Lower leg skin (tissue), 3 donors: ENCODE measurements at regions not wholly inside any gene's neighbourhood (a gene's known extent, or its start where the extent isn't known, plus 50 kb on each side); places are given as distances from the start of the nearest gene placed in this dataset.
"Not testable (repeated sequence)": the region's sequence is repeated elsewhere in the genome, so short reads cannot be mapped to it uniquely, and the experiment has no call there.

Source experiments
- POLR2A ChIP-seq, 2 donors: fragments of 450-650 bp; IDR thresholded peaks; one replicate each; pipeline ENCODE4 v1.6.1; 2016 to 2017; ENCODE audit warnings: antibody characterized with exemption in 2 of 2, mild to moderate bottlenecking in 1 of 2, moderate library complexity in 1 of 2
- TF ChIP-seq, protein P1 (sequence below), 3 donors: fragments of 450-650 bp; IDR thresholded peaks; one replicate each; pipeline ENCODE4 v1.5.1; 2016; ENCODE audit warnings: antibody characterized with exemption in 3 of 3, mild to moderate bottlenecking in 3 of 3, moderate library complexity in 2 of 3

DNA sequence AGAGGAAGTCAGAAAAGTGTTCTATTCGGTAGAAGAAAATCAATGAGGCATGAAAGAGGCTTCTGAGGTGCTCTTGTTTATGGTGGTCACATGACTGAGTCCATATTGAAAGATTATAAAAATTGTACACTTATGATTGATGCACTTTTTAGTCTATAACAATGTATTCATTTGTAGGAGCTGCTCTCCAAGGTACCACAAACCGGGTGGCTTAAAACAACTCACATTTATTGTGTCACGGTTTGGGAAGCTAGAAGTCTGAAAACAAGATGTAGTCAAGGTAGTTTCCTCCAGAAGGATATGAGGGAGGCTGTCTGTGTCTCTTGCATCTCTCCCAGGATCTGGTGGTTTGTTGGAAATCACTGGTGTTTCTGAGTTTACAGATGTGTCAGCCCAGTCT lies 86.6 kb upstream of the NIPA1 start:
- TF ChIP-seq, protein P1, sequence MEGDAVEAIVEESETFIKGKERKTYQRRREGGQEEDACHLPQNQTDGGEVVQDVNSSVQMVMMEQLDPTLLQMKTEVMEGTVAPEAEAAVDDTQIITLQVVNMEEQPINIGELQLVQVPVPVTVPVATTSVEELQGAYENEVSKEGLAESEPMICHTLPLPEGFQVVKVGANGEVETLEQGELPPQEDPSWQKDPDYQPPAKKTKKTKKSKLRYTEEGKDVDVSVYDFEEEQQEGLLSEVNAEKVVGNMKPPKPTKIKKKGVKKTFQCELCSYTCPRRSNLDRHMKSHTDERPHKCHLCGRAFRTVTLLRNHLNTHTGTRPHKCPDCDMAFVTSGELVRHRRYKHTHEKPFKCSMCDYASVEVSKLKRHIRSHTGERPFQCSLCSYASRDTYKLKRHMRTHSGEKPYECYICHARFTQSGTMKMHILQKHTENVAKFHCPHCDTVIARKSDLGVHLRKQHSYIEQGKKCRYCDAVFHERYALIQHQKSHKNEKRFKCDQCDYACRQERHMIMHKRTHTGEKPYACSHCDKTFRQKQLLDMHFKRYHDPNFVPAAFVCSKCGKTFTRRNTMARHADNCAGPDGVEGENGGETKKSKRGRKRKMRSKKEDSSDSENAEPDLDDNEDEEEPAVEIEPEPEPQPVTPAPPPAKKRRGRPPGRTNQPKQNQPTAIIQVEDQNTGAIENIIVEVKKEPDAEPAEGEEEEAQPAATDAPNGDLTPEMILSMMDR (IDR thresholded peaks at IDR 0.05): not testable (repeated sequence)
- not testable (repeated sequence) for TF ChIP-seq POLR2A (IDR thresholded peaks at IDR 0.05)
